Breast epithelium (tissue), 4 donors: ENCODE measurements at regions not wholly inside any gene's neighbourhood (a gene's known extent, or its start where the extent isn't known, plus 50 kb on each side); places are given as distances from the start of the nearest gene placed in this dataset.

Source experiments
- DNase-seq, 2 donors: peaks; one replicate each; pipeline ENCODE4 v3.0.0-alpha.2; 2019; ENCODE audit warnings: low spot score in 2 of 2
- H3K27ac ChIP-seq, 2 donors: fragments of 200-600 bp; sonication (generic) in 1 of 2; one replicate each; pipeline ENCODE4 v1.5.1; 2016 to 2019; ENCODE audit warnings: mild to moderate bottlenecking in 1 of 2
- H3K27me3 ChIP-seq, 2 donors: fragments of 200-600 bp; sonication (generic) in 1 of 2; one replicate each; pipeline versions ENCODE4 v1.5.1 to v1.6.0; 2017 to 2019; ENCODE audit warnings: control low read depth in 1 of 2, mild to moderate bottlenecking in 1 of 2
- H3K36me3 ChIP-seq: fragments of 200-600 bp; one replicate; pipeline ENCODE4 v1.5.1; 2019
- H3K4me1 ChIP-seq, 2 donors: fragments of 200-600 bp; sonication (generic); one replicate each; pipeline ENCODE4 v1.5.1; 2016 to 2019; ENCODE audit warnings: control low read depth in 1 of 2
- H3K4me3 ChIP-seq, 3 donors: fragments of 200-600 bp; sonication (generic); 1 replicate in 2 of 3; 2 replicates in 1 of 3; pipeline ENCODE4 v1.5.1; 2016 to 2019; ENCODE audit warnings: mild to moderate bottlenecking in 3 of 3, moderate library complexity in 2 of 3
- H3K9me3 ChIP-seq, 2 donors: fragments of 200-600 bp; sonication (generic) in 1 of 2; one replicate each; pipeline ENCODE4 v1.5.1; 2016 to 2019; ENCODE audit warnings: control low read depth in 1 of 2
- CTCF ChIP-seq, 3 donors: fragments of 450-650 bp; IDR thresholded peaks; one replicate each; pipeline ENCODE4 v1.5.1; 2016 to 2017; ENCODE audit warnings: antibody characterized with exemption in 3 of 3, mild to moderate bottlenecking in 3 of 3, moderate library complexity in 3 of 3
- POLR2A ChIP-seq: fragments of 450-650 bp; IDR thresholded peaks from one replicate; pipeline ENCODE4 v1.6.1; 2016; ENCODE audit warnings: antibody characterized with exemption, mild to moderate bottlenecking, moderate library complexity
- POLR2AphosphoS5 ChIP-seq, 3 donors: sonication (generic); formaldehyde crosslinking; IDR thresholded peaks; one replicate each; pipeline ENCODE4 v1.6.1; 2017; ENCODE audit warnings: antibody characterized with exemption in 3 of 3
- intact Hi-C: fragments of 100-400 bp; cut with DNase I; formaldehyde crosslinking; loops from one replicate; pipeline ENCODE4 v1.15.1; 2023; ENCODE audit warnings: low total_unique reads

GRCh38 chr5:129853588-129853987 lies 50.7 kb upstream of the CHSY3 start:
- no peaks in the 10 kb centered on the region for H3K9me3 ChIP-seq

More at GRCh38 chr5:129853588-129853987, 50.7 kb upstream of the CHSY3 start:
- intact Hi-C loops: no loop called here
- no peak overlapping the region for H3K27ac ChIP-seq
- no peak overlapping the region for H3K4me3 ChIP-seq
- no peaks in the 10 kb centered on the region for H3K27me3 ChIP-seq
- TF ChIP-seq POLR2AphosphoS5 (IDR thresholded peaks at IDR 0.05) (no peak), CTCF (IDR thresholded peaks at IDR 0.05) (no peak), POLR2A (no peak)
- no peaks in the 10 kb centered on the region for H3K4me1 ChIP-seq
- DNase-seq: no peak
- H3K36me3 ChIP-seq: no peaks in the 10 kb centered on the region
